ENCODE measurements at regions not wholly inside any gene's neighbourhood (a gene's known extent, or its start where the extent isn't known, plus 50 kb on each side); places are given as distances from the start of the nearest gene placed in this dataset.

DNA sequence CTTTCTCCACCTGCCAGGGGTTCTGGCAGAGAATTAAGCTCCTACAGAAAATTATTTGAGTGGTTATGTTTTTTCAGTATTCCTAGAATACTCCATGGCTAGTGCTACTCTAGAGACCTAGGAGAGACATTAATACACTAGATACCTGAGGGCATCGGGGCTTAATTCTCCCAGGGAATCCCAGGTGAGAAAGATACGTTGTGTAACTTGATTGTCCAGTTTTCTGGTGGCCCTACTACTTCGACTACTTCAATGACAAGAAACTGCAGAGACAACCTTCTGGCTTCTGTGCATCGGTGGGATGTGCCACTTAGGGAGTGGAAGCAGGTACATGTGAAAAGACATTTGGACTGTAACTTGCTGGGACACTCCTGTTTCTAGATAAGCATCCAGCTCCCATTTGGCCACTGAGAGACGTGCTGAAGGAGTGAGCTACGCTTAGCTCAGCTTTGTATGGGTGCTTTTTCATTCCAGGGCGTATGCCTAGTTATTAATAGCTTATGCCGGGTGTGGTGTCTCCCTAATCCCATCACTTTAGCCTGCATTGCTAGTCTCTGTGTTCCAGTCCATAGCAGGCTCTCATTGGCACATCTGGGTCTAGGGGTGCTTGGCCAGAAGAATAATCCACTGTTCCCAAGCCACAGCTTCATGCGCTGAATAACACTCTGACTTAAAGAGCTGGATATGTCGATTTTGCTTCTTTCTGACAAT is 300.7 kb downstream of the SIPA1L2 start:
- TF ChIP-seq POLR2A (IDR thresholded peaks at IDR 0.05) = no peak
- no peak for TF ChIP-seq CTCF (IDR thresholded peaks at IDR 0.05)
- no peak for TF ChIP-seq POLR2AphosphoS5 (IDR thresholded peaks at IDR 0.05; ENCODE audit: insufficient read depth in 1 of 2, low read depth in 1 of 2)

Data from vagina (tissue), 2 donors.